GM13976 (cell line): ENCODE measurements at regions not wholly inside any gene's neighbourhood (a gene's known extent, or its start where the extent isn't known, plus 50 kb on each side); places are given as distances from the start of the nearest gene placed in this dataset.

Source experiments
- DNase-seq: peaks from one replicate; pipeline ENCODE4 v3.0.0; 2012; ENCODE audit warnings: low spot score
- in situ Hi-C: fragments of 300-500 bp; cut with MboI; formaldehyde crosslinking; loops from one replicate; pipeline ENCODE4 v1.12.0; 2022; ENCODE audit warnings: low sequenced_read_pairs, mixed read lengths, inconsistent platforms; ENCODE audit not compliant: unreplicated experiment
- TF ChIP-seq, protein P1 (sequence below): IDR thresholded peaks from 2 replicates; pipeline ENCODE4 v1.5.1; 2012; ENCODE audit warnings: borderline replicate concordance, mild to moderate bottlenecking; ENCODE audit not compliant: insufficient read depth; ENCODE audit errors: extremely low read depth, missing control alignments, control extremely low read depth

DNA sequence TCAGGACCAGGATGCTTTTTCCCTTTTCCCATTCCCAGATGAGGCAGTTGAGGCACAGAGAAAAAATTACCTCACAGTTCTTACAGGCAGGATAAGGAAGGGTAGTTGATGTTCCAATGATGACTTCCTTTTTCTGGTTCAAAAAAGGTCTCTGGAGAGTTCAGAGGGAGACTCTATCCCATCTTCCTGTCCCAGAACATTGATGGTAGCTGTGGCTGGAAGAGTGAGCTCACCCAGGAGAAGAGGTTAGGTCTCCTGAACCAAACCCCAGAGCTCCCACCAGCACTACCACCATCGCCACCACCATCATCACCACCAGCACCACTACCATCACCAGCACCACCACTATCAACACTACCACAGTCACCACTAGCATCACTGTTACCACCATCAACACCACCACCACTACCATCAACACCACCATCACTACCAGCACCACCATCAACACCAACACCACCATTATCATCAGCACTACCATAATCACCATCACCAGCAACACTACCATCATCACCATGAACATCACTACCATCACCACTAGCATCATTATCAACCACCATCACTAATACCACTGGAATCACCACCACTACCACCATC, 105.5 kb upstream of the RUNX3 start:
- in situ Hi-C loops = loop anchor here (10.0 kb wide), 2 partner anchors 101 to 181 kb away; partner anchors contain the start of gene RUNX3
- TF ChIP-seq, protein P1, sequence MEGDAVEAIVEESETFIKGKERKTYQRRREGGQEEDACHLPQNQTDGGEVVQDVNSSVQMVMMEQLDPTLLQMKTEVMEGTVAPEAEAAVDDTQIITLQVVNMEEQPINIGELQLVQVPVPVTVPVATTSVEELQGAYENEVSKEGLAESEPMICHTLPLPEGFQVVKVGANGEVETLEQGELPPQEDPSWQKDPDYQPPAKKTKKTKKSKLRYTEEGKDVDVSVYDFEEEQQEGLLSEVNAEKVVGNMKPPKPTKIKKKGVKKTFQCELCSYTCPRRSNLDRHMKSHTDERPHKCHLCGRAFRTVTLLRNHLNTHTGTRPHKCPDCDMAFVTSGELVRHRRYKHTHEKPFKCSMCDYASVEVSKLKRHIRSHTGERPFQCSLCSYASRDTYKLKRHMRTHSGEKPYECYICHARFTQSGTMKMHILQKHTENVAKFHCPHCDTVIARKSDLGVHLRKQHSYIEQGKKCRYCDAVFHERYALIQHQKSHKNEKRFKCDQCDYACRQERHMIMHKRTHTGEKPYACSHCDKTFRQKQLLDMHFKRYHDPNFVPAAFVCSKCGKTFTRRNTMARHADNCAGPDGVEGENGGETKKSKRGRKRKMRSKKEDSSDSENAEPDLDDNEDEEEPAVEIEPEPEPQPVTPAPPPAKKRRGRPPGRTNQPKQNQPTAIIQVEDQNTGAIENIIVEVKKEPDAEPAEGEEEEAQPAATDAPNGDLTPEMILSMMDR = no peak
- DNase-seq = no peak

DNA sequence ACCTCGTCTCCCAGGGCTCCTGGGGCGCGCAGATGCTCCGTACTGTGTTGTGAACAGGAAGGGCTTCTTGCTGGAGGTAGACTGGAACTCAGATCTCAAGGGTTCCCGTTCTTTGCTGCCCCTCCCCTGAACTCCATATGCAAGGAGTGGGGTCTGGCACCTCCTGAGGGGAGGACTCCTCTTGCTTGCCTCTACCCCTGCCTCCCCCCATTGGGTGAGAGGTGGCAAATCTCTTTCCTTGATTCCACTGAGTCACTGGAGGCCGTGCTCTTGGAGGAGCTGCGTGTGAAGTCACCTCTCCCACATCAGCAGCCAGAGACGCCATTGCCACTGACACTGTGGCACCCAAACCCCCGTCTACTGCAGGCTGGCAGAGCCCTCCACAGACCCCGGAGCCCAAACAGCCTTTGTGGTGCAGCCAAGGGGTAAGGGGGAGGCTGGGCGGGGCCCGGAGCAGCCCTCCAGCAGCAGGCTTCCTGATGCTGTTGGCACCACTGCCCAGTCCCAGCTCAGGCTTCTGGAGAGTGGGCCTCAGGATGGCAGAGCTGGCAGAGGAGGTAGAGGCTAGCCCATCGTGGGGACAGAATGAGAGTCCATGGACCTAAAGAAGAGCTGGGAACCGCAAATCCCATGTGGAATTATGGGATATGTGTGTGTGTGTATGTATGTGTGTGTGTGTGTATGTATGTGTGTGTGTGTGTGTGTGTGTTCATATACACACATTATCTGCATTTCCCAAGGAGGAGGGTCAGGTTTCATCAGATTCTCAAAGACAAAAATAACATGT, 104.9 kb upstream of the RUNX3 start:
- DNase-seq = no peak
- in situ Hi-C loops = loop anchor here (5.0 to 10.0 kb wide), 3 partner anchors 73 to 180 kb away; partner anchors contain the start of gene RUNX3
- TF ChIP-seq, protein P1 = no peak

DNA sequence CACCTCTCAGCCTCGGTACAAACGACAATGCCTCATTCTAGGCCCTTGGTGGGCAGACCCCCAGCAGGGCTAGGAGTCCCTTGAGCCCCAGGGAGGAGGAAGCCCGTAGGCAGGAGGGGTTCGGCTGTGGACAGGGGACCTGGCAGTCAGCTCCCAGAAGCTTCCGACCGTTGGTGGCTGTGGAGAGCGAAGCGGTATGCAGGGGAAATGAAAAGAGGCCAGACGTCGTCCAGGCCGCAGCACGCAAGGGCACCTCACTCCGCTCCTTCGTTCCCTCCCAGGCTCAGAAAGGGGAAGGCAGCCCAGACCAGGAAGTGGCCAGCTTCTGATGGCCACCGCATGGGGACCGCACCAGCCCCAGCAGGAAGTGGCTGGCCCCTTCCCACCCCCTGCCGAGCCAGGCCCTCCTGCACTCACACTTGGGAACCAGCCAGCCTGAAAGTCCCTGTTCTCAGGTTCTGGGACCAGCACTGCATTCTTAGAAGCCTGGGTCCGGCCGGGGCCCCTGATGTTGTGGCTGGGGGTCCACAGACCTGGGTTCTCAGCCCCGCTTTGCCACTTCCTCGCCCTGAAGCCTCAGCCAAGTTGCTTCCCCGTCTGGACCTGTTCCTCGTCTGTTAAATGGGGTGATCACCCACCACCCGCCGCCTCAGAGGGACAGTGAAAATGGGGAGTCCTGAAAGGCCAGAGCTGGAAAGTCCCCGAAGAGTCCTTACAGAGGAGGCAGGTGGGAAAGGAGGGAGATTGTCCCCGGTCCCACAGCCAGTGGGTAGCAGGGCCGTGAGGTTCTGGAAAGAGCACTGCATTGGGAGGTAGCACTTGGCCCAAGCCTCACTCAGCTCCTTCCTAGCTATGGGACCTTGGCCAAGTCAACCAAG, 104.0 kb upstream of the RUNX3 start:
- in situ Hi-C loops = loop anchor here (5.0 to 10.0 kb wide), 3 partner anchors 72 to 179 kb away; partner anchors contain the start of gene RUNX3
- peak; percentile 67 for DNase-seq
- TF ChIP-seq, protein P1 = no peak

DNA sequence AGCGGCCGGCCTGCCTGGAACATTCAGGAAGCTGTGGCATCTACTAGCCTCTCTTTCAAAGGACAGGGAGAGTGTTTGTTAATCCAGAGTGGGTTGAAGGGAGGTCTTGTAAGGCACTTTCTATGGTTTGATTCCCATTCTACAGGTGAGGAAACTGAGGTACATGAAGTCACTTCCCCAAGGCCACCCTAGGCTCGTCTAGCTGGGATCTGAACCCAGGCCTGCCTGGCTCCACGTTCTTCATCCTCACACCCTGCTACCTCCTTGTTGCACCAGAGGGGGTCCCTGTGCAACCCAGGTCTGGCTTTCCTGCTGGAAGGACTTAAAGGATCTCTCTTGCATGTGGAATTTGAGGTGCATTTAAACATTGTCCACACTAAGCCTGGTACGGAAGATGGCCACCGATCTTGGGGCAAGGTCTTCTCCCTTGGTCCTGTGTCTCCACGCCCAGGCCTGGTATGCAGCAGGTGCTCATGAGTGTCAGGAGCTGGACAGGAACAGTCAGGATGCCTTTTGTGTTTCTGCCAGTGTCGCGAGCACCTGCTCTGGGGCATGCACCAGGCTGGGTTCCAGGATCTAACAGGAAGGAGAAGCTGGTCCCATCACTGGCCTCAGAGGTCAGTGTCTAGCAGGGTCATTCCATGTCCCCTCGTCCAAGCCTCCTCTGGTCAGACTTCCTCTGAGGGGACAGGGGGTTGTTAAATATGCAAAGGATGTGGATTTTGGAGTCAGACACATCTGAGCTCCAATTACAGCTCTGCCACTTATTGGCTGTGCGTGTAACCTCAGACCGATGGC, 103.2 kb upstream of the RUNX3 start:
- TF ChIP-seq, protein P1 = no peak
- in situ Hi-C loops = loop anchor here (5.0 to 10.0 kb wide), 3 partner anchors 71 to 178 kb away; partner anchors contain the start of gene RUNX3
- no peak for DNase-seq

DNA sequence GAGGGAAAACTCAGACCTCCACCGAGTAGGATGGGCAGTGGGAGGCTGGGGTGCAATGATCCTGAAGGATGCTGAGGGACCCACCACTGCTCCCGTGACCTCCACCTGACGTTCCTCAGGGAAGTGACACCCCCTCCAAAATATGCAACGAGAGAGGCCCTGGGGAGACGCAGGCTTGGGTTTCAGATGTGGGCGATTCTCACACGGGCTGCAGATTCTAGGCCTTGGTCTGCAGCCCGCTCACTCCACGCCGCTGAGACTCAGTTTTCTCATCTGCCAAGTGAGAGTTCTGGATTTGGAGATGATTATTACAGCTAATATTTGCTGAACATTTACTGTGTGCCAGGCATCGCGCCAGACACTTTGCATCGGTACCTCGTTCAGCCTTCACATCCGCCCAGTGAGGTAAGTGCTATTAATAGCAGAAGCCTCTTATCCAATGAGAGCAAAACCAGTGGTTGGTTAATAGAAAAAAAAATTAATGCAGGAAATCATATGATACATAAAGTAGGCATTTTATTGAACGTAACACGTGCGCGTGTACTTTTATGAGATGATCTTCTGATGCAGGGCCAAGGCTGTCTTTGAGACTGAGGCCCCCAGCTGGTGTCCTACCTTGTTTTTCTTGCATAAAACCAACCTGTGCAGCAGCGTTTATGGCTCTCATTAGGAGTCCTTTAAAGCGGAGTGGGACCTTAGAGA, 102.0 kb upstream of the RUNX3 start:
- in situ Hi-C loops = loop anchor here (5.0 to 10.0 kb wide), 3 partner anchors 70 to 177 kb away; partner anchors contain the start of gene RUNX3
- DNase-seq = peak; percentile 73
- TF ChIP-seq, protein P1 = peak; percentile 12
